SK-N-MC (cell line): ENCODE measurements at regions not wholly inside any gene's neighbourhood (a gene's known extent, or its start where the extent isn't known, plus 50 kb on each side); places are given as distances from the start of the nearest gene placed in this dataset.

Experiments
- EZH2 ChIP-seq: fragments of 200-600 bp; sonication (generic); IDR thresholded peaks from one replicate; pipeline ENCODE4 v1.6.1; 2017; ENCODE audit warnings: antibody characterized with exemption
- POLR2AphosphoS5 ChIP-seq: IDR thresholded peaks from 2 replicates; pipeline ENCODE4 v1.6.1; 2012; ENCODE audit warnings: mild to moderate bottlenecking, low read depth, low read length, borderline replicate concordance

GRCh38 chr3:43894176-43895049 lies 203.7 kb downstream of the ABHD5 start:
- TF ChIP-seq POLR2AphosphoS5 (no peak), EZH2 (no peak)
